Nephron (organoid): ENCODE measurements at regions not wholly inside any gene's neighbourhood (a gene's known extent, or its start where the extent isn't known, plus 50 kb on each side); places are given as distances from the start of the nearest gene placed in this dataset.

Experiments used
- H3K27ac Mint-ChIP-seq, 3 experiments: 2 replicates each; pipeline ENCODE4 v1.8.0; 2020; ENCODE audit warnings: mixed read lengths in 3 of 3, mild to moderate bottlenecking in 2 of 3, moderate library complexity in 1 of 3
- H3K27me3 Mint-ChIP-seq: 2 replicates; pipeline ENCODE4 v1.8.0; 2021; ENCODE audit warnings: low read depth, mild to moderate bottlenecking, moderate library complexity, mixed read lengths
- H3K36me3 Mint-ChIP-seq: 2 replicates; pipeline ENCODE4 v1.8.0; 2020; ENCODE audit warnings: low read depth, mixed read lengths
- H3K4me1 Mint-ChIP-seq: 2 replicates; pipeline ENCODE4 v1.8.0; 2020; ENCODE audit warnings: mixed read lengths
- H3K4me3 Mint-ChIP-seq, 3 experiments: 2 replicates each; pipeline ENCODE4 v1.8.0; 2020; ENCODE audit warnings: mild to moderate bottlenecking in 3 of 3, mixed read lengths in 3 of 3, moderate library complexity in 2 of 3
- H3K9me3 Mint-ChIP-seq: 2 replicates; pipeline ENCODE4 v1.8.0; 2020; ENCODE audit warnings: mixed read lengths
- TF ChIP-seq, protein P1 (sequence below), 3 experiments: fragments of 200-600 bp; sonication (generic); IDR thresholded peaks; one replicate each; pipeline ENCODE4 v1.5.0; 2021; ENCODE audit warnings: antibody characterized with exemption in 3 of 3; ENCODE audit not compliant: unreplicated experiment in 3 of 3

DNA sequence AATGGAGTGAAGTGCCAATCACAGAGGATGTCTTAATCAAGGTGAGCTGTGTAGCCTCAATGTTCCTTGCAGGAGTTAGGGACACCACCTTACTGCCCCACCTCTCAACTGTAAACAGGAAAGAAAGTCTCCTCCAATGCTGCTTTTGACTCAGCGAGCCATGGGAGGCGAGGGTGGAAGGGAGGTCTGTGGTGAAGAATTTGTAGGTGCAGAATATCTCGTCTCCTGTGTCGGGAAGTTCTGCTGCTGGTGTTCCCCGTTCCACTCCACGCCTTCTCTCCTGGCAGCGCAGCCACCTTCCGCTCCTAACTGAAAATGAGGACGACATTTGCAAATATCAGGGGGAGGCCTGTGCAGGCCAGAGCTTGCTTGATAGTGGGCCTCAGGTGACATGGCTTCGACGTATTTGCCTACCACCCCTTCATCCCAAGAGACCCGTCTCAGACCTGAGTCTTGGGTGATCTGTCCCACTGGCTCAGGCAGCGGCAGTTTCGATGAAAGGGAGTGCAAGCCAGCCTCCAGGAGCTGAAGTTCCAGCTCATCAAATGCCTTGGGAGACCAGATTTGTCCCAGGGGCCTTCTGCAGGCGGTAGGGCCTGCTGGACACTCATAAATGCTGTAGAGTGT lies 368.3 kb upstream of the C1orf174 start:
- TF ChIP-seq, protein P1, sequence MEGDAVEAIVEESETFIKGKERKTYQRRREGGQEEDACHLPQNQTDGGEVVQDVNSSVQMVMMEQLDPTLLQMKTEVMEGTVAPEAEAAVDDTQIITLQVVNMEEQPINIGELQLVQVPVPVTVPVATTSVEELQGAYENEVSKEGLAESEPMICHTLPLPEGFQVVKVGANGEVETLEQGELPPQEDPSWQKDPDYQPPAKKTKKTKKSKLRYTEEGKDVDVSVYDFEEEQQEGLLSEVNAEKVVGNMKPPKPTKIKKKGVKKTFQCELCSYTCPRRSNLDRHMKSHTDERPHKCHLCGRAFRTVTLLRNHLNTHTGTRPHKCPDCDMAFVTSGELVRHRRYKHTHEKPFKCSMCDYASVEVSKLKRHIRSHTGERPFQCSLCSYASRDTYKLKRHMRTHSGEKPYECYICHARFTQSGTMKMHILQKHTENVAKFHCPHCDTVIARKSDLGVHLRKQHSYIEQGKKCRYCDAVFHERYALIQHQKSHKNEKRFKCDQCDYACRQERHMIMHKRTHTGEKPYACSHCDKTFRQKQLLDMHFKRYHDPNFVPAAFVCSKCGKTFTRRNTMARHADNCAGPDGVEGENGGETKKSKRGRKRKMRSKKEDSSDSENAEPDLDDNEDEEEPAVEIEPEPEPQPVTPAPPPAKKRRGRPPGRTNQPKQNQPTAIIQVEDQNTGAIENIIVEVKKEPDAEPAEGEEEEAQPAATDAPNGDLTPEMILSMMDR (IDR thresholded peaks at IDR 0.05; ENCODE audit: unreplicated experiment in 3 of 3): no peak
- H3K9me3 Mint-ChIP-seq: no peaks in the 10 kb centered on the region
- no peak overlapping the region for H3K4me3 Mint-ChIP-seq
- H3K36me3 Mint-ChIP-seq: no peaks in the 10 kb centered on the region
- H3K27ac Mint-ChIP-seq: no peak overlapping the region
- peaks cover 12% of the 10 kb centered on the region for H3K4me1 Mint-ChIP-seq
- peaks cover 30% of the 10 kb centered on the region for H3K27me3 Mint-ChIP-seq

DNA sequence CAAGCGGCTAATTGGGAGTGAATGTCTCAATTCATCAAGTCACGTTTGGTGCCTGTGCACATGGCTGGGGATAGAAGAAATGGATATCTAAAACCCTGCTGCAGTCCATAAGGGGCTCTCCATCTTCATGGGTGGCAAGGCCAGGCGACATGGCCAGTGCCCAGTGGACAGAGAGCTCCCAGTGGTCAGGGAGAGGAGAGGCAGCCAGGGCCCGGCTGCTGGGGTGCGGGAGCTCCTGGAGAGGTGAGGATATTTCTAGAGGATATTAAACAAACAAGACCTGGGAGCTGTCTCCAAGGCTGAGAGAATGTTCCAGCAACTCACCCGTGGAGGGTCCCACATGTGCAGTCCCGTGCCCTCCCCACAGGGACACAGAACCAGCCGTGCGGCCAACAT lies 368.8 kb upstream of the C1orf174 start:
- Mint-ChIP-seq H3K4me1 (peaks cover 12% of the 10 kb centered on the region), H3K27me3 (peaks cover 35% of the 10 kb centered on the region), H3K9me3 (no peaks in the 10 kb centered on the region), H3K4me3 (no peak overlapping the region), H3K27ac (no peak overlapping the region), H3K36me3 (no peaks in the 10 kb centered on the region)
- TF ChIP-seq, protein P1 (IDR thresholded peaks at IDR 0.05; ENCODE audit: unreplicated experiment in 3 of 3): no peak

DNA sequence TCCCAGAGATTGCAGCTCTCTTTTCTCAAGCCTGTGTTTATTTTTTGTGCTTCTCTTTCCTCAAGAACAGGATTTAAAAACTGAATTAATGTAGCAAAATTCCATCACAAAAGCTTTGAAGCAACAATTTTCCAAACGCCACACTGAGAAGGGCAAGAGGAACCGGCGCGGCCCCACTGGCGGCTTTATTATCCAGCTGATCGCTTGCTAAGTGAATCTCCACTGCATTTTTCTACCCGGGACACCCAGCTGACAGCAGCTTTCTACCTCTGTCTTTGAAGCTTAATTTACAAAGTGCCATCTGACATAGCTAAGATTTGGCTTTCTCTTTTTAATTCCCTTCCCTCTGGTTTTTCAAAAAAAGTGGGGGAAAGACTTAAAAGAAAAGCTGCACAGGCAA lies 369.3 kb upstream of the C1orf174 start:
- Mint-ChIP-seq H3K27me3 (peaks cover 37% of the 10 kb centered on the region), H3K4me1 (peaks cover 12% of the 10 kb centered on the region), H3K27ac (no peak overlapping the region), H3K9me3 (no peaks in the 10 kb centered on the region), H3K4me3 (no peak overlapping the region), H3K36me3 (no peaks in the 10 kb centered on the region)
- TF ChIP-seq, protein P1 (IDR thresholded peaks at IDR 0.05; ENCODE audit: unreplicated experiment in 3 of 3): no peak

DNA sequence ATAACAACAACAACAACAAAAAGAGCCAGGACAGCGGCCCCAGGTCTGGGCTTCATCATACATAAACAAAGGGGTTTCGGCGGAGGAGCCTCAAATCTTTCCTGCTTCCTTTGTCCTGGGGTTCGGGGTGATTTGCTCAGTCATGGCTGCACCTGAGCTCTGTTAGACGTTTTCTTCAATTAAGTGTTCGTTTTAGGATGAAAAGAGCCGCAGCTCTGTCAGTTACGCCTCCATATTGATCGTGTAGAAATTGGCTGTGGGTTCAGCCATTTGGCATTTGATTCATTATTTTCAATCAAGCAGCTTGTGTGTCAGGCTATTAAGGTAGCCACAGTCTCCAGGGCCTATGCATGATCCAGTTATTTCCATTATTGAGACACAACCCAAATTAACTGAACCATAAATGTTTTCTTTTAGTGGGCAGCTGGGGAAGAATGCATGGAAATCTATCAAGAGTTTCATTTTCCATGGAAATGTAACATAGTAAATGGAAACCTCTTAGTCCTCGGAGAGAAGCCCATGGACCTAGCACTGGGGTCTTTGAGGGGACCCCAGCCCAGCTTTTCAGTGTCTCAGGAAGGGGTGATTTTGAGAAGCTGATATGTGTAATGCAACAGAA lies 370.0 kb upstream of the C1orf174 start:
- no peak overlapping the region for H3K4me3 Mint-ChIP-seq
- H3K9me3 Mint-ChIP-seq: no peaks in the 10 kb centered on the region
- peaks cover 11% of the 10 kb centered on the region for H3K4me1 Mint-ChIP-seq
- H3K36me3 Mint-ChIP-seq: no peaks in the 10 kb centered on the region
- H3K27me3 Mint-ChIP-seq: peaks cover 39% of the 10 kb centered on the region
- TF ChIP-seq, protein P1 (IDR thresholded peaks at IDR 0.05; ENCODE audit: unreplicated experiment in 3 of 3): no peak
- H3K27ac Mint-ChIP-seq: no peak overlapping the region

DNA sequence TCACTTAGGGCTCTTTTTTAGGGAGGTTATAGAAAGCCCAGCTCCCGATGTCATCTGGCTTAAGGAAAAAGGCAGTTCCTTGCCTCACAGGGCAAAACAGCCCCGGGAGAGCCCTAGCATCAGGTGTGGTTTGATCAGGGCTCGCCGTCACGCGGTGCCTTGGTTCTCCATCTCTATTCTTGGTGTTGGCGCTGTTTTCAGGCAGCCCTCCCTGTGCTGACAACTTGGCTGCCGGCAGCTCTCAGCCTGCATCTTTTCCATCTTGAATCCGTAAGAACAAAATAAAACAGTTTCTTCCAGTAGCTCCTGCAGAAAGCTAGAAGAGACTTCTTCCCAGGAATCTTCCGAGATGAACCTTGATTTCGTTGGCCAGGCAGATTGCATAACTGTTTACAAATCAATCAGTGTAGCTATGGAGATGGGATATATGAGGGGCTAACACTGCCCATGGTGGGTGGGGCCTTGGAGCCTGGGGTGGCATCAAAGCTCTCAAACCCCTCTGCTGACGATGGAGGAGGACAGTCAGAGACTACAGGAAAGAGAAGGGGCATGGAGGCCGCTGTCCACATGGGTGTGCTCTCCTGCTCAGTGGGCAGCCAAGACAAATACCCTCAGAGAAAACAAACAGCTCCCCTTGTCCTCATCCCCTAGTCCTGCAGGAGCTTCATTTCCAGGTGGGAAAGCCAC lies 370.7 kb upstream of the C1orf174 start:
- TF ChIP-seq, protein P1 (IDR thresholded peaks at IDR 0.05; ENCODE audit: unreplicated experiment in 3 of 3): no peak
- Mint-ChIP-seq H3K36me3 (no peaks in the 10 kb centered on the region), H3K27ac (no peak overlapping the region), H3K4me1 (peaks cover 7% of the 10 kb centered on the region), H3K27me3 (peaks cover 39% of the 10 kb centered on the region), H3K4me3 (no peak overlapping the region), H3K9me3 (peaks cover 1% of the 10 kb centered on the region)
